ENCODE measurements at regions not wholly inside any gene's neighbourhood (a gene's known extent, or its start where the extent isn't known, plus 50 kb on each side); places are given as distances from the start of the nearest gene placed in this dataset.

DNA sequence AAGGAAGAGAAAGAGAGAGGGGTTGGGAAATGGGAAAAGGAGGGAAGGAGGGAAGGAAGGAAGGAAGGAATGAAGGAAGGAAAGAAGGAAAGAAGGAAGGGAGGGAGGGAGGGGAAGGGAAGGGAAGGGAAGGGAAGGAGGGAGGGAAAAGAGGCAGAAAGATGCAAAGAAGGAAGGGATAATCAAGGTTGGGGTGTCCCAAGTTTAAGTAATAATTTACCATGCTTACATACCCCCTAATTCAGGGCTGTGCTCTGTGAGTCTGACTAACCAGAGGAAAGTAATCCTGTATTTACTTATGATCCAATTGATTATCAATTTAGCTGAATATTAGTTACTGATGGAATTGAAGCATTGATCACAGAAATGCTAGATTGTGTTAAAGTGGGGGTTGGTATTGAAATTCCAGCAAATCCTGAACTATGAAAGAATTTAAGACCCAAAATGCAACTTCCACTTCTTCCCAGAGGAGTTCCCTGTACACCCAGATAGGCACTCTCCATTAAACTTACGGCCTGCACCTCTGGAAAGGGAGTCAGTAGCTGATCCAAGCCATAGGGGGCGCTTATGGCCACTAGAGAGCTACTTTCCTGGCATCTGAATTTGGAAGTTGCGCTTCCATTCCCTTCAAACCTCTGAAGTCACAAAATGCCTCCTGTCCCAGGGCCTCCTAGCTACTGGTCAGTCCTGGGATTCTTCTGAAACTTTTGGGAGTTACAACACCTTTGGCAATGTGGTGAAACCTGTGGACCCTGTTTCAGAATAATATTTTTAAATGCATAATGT is 162.7 kb upstream of the PWP1 start:
- DNase-seq (ENCODE audit: low read depth) = no peak

DNA sequence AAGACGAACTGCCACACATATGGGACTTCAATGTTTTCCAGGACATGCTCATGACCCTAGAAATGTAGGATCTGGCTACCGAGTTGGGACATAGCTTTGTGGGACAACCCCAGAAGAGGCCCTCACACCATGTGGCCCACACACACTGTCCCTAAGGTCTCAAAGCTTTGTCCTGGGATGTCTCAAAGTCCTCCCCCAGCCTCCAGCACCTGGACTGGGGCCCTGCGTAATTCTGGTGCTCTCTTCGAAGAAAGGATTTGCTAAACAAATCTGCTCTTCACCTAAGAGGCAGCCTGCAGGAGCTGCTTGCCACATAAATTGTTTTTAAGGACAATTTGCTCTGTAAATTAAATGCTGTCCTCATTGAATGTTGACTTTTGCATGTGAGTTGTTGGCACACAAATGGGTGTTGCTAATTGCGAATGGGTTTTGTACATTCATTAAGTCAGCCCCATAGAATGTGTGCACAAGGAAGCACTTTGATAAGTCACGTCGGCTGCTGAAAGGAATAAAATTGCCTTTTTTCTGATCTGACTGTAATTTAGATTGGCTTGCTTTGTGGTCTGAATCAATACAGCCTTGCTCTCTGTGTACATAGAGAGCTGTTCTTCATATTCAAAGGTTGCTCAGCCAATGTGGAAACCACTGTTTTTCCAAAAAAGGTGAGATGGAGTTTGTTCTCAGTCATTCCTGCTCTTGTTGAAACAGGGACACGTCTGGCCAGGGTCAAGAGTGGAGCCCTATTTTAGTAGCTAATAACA is 161.6 kb upstream of the PWP1 start:
- DNase-seq (ENCODE audit: low read depth) = no peak

DNA sequence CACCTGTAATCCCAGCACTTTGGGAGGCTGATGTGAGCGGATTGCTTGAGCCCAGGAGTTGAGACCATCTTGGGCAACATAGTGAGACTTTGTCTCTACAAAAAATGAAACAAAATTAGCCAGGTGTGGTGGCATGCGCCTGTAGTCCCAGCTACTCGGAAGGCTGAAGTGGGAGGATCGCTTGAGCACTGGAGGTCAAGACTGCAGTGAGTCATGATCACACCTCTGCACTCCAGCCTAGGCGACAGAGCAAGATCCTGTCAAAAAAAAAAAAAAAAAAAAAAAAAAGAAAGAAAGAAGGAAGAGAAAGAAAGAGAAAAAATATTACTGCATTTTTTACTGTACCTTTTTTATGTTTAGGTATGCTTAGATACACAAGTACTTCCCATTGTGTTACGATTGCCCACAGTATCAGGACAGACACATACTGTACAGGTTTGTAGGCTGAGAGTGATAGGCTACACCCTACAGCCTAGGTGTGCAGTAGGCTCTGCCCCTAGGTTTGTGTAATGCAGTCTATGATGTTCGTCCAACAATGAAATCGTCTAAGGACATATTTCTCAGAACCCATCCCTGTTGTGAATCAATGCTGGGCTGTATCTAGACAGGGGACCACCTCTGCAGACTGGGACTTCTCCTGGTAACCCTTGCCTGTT is 160.4 kb upstream of the PWP1 start:
- no peak for DNase-seq (ENCODE audit: low read depth)

DNA sequence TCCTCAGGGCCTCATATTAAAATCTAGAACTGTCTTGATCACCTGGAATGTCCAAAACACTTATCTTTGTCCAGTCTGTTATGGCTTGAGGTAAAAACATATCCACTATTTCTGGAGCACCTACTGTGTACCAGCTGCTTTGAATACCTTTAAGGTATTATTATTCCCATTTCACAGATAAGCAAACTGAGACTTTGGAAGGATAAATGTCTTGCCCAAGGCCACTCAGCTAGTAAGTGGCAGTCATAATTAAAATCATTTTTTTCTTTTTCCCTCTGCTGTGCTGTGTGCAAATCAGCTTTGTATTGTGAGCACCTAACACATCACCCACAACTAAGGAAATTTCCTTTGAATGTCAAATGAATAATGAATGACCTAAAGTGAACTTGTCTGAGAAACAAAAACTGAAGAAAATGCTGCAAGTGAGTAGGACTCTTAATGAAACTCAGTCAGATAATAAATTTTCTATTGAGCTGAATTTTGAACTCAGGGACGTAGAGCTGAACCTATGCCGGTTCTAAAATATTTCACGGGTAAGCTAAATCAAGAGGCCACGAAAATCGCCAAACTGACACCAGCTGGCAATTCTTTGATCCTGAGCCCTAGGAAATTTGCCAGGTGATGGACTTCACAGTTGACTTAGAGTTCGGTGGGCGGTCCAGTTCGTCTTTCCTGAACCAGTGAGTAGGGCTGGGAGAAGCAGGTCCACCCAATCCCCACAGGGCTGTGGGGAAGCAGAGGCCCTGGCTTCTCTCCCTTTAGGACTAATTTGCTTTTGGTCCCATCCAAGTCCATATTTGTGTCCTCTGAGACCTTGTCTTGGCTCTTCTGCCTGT is 159.7 kb upstream of the PWP1 start:
- no peak for DNase-seq (ENCODE audit: low read depth)

DNA sequence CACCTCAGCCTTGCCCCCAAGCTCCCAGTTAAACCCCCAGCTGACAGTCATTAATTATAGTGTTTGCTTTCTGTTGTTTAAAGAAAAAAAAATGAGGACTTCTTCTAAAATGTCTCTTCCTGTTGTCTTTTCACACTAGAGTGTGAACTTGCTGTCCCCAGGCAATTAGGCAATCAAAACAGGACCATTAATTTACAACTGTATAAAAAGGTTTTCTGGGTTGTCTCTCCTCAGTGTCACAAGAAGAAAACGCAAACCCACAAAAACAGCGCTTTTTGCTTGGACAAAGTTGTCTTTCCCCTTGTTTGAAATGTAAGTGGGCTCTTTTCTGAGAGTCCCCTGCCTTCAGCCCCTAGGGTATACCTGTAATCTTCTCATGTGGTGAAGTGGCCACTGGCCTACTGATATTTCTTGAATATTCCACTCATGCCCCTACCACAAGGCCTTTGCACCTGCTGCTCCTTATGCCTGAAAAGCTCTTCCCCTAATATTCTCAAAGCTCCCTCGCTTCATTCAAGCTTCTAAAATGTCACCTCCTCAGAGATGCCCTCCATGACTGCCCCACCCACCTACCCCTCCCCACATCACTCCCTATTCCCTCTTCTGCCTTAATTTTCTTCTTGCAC is 158.9 kb upstream of the PWP1 start:
- DNase-seq (ENCODE audit: low read depth) = no peak

DNA sequence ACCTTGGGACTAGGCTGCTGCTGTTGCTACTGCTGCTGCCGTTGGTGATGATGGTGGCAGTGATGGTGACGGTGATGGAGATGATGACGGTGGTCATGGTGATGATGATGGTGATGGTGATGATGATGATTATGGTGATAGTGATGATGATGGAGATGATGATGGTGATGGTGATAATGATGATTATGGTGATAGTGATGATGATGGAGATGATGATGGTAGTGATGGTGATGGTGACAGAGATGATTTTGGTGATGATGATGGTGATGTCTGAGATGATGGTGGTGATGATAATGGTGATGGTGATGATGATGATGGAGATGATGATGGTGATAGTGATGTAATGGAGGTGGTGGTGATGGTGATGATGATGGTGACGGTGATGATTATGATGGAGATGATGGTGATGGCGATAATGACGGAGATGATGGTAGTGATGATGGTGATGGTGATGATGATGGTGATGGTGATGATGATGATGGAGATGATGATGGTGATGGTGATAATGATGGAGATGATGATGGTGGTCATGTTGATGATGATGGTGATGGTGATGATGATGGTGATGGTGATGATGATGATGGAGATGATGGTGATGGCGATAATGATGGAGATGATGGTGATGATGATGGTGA is 156.8 kb upstream of the PWP1 start:
- no peak for DNase-seq (ENCODE audit: low read depth)

DNA sequence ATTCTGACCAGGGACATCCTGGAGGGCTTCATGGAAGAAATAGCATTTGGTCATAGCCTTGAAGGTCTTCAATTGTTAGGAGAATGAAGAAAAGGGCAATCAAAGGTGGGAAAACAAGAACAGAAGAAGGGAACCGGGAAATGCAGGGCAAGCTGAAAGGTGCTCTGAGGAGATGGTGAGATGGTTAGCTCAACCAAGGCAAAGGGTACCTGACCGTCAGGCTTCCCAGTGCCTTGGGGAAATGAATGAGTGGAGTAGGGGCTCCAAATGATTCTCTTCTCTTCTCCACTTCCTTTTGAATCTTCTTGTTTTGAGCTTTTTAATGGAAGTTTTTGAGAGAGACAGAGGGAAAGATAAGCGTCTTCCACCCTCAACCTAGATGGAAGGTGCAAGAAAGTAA is 155.6 kb upstream of the PWP1 start:
- no peak for DNase-seq (ENCODE audit: low read depth)

DNA sequence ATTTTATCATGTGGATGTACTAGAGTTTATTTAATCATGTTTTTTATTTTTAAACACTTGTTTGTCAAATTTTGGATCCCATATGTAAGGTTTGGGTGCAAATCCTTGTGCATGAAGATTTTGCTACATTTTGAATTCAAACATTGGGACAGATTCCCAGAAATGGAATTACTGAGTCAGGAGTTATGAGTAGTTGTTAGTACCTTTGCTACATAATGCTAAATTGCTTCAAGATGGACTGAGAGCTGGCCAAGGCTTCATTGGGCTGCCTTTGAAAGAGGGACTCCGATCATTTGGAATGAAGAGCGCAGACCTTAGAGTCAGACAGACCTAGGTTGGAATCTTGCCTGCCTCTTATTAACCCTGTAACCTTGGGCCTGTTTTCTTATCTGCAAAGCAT is 154.9 kb upstream of the PWP1 start:
- peak; percentile 80 for DNase-seq (ENCODE audit: low read depth)

DNA sequence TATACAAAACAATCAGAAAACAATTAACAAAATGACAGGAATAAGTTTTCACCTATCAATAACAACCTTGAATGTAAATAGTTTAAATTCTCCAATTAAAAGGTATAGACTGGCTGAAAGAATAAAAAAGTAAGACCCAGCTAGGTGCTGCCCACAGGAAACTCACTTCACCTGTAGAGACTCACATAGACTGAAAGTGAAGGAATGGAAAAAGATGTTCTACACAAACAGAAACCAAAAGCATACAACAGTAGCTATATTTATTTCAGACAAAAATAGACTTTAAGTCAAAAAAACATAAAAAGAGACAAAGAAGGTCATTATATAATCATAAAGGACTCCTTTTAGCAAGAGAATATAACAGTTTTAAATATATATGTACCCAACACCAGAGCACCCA is 152.4 kb upstream of the PWP1 start:
- no peak for DNase-seq (ENCODE audit: low read depth)

DNA sequence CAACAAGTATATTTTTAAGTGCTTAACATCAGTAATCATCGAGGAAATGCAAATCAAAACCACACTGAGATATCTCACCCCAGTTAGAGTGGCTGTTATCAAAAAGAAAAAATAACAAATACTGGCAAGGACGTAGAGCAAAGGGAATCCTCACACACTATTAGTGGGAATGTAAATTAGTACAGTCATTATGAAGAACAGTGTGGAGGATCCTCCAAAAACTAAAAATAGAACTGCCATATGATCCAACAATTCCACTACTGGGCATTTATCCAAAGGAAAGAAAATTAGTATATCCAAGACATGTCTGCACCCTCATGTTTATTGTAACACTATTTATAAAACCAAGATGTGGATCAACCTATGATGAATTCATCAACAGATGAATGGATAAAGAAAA is 149.0 kb upstream of the PWP1 start:
- DNase-seq (ENCODE audit: low read depth) = no peak

DNA sequence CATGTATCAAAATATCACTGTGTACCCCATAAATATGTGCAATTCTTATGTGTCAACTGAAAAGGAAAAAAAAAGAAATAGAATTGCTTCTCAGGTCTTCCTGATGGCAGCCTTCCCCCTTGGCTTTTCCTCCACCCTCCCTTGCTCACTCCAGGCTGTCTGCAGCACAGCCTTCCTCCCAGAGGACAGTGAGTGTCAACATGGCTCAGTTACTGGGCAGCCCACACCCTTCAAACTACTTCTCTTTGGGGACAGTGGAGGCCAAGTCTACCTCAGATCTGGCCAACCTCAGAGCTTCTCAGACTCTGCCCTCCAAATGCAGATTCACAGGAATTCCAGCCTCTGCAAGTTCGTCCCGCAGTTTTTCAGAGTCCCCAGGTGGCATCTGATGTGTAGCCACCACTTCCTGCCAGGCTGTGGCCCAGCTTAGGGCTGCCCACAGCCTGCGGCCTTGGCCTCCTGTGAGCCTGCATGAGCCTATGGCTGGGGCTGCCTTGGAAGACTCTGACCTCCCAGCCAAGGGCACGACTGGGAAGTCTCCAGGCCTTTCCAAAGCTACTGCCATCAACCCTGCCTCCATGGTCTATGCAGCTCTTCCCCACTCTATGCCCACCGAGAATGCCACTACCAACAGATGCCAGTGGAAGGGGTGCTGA is 148.0 kb upstream of the PWP1 start:
- DNase-seq (ENCODE audit: low read depth) = no peak

DNA sequence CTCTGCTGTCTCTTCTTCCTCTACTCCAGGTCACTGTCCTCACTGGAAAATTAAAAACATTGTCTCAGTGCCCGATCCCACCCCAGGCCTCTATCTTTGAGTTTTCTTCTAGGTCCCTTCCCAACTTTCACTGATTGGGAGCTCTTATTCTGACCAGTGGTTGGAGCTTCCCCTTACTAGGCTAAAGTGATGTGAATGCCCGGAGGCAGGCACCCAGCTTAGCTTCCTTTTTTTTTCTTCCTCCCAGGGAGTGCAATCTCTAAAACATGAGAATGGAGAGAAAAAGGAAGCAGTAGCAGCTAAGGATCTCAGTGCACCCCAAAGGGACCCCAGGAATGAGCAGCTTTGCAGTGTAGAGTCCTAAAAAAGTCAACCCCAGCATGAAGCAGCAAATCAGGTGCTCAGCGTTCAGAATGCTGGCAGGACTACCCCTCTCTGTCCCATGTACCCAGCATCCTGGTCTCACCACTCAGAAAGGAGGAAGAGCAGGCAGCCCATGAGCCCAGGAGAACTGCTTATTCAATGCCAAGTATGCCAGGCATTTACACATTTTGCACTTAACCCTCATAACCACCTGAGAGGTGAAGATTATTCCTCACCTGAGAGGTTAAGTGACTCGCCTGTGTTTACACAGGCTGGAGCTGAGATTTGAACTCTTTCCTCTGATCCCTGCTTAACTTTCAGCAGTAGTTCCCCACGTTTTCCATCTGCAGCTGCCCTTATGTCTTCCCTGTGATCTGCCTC is 146.2 kb upstream of the PWP1 start:
- no peak for DNase-seq (ENCODE audit: low read depth)

DNA sequence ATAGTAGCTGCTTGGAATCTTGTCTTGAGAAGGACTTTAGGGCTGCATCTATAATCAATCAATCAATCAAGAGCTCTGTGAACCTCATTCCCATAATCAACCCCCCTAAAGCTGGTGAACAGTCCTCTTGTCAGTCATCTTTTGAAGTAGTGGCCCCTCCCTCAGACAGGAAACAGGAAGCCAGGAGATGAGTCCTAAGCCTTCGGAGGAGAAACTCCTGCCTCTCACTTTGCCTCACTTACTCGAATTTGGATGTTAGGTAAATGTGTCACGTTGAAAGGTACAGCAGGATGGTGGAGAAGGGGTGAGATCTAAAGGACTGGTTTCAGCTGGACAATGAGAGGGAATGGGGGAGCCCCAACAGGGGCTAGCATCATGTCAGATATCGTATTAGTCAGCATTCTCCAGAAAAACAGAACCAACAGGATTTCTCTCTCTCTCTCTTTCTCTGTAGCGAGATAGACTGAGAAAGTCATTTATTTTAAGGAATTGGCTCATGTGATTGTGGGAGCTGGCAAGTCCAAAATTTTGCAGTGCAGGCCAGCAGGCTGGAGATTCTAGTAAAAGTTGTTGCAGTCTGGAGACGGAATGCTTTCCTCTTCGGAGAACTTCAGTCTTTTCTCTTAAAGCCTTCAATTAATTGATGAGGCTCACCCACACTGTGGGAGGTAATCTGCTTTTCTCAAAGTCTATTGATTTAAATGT is 144.4 kb upstream of the PWP1 start:
- no peak for DNase-seq (ENCODE audit: low read depth)

DNA sequence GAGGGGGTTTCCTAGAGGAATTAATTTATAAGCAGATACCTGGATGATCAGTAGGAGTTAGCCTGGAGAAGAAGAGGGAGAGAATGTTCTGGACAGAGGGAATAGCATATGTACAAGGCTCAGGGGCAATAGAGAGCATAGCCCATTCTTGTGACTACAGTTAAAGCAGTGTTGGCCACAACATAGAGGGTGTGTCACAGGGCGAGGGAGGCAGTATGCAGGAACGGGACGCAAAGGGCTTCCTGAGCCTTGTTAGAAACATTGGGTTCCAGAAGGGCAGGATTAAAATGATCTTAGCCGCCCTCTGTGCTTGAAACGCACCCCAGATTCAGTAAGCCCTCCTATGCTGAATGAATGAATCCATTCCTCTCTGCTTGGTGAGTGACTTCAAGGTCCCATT is 142.2 kb upstream of the PWP1 start:
- DNase-seq (ENCODE audit: low read depth) = no peak

DNA sequence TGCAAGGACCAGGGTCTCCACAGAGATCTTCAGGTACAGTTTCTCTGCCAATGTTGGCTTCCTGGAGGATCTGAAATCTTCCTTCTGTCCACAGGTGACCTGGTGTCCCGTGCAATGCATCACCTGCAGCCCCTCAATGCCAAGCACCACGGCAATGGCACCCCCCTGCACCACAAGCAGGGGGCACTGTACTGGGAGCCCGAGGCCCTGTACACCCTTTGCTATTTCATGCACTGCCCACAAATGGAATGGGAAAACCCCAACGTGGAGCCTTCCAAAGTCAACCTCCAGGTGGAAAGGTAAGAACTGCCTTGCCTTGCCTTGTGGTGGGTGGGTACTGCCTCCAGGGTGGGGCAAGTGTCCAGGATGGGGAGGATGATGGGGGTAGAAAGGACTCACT is 141.8 kb upstream of the PWP1 start:
- DNase-seq (ENCODE audit: low read depth) = no peak

DNA sequence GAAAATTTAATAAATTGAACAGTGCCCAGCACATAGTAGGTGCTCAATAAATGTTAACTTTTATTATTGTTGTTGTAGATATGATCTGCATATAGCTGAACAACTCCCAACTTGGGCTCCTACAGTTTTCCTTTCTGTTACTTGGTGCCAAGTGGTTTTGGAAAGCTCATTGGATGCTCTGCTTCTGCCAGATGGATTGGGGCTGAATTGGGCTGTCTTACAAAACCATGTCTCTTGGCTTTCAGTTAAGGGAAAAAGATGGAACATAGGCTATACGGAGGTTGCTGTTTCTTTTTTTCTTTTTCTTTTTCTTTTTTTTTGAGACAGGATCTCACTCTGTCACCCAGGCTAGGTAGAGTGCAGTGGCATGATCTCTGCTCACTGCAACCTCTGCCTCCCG is 140.7 kb upstream of the PWP1 start:
- peak; percentile 52 for DNase-seq (ENCODE audit: low read depth)

DNA sequence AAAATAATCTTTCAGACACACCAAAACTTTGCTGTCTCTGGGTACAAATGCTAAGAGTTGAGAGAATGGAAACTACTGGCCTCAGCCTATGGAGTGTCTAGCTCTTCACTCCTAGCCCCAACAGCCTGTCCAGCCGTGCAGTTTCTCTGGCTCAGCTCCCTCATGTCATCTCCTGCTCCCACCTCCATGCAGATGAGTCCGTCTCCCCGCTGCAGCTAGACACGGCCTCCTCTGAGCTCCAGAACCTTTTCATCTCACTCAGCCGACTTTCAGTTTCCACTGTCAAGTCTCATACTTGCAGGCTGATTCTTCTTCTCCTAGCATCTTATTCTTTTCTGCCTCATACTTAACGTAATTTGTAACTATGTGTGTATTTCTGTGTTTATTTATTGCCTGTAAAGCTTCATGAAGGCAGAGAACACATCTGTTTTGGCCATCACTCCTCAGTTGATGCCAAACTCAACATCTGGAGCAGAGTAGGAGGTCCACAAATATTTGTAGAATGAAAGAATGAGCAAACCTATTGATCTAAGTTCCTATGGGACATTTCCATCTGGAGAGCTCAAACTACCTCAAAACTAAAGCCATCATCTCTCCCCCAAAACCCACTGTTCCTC is 139.8 kb upstream of the PWP1 start:
- peak; percentile 93 for DNase-seq (ENCODE audit: low read depth)

DNA sequence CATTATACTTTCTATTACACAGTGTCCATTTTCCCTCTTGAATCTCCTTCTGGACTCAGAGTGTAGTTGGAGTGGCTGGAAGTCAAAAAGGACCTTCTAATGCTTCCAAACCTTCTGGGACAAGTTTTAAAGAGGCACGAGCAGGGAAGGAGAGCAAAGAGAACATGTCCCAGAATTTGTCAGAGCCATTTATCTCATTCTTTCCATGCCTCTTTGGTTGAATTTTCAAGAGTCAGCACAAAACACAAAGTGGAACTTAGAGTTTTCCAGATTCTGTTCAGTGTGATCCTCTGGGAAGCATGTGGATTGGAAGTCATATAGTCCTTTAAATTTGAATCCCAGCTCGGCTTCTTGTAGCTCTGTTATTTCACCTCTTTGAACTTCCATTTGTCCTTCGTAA is 138.2 kb upstream of the PWP1 start:
- DNase-seq (ENCODE audit: low read depth) = peak; percentile 34
